Gastroesophageal sphincter (tissue), 3 donors: ENCODE measurements at regions not wholly inside any gene's neighbourhood (a gene's known extent, or its start where the extent isn't known, plus 50 kb on each side); places are given as distances from the start of the nearest gene placed in this dataset.
"Not testable (repeated sequence)": the region's sequence is repeated elsewhere in the genome, so short reads cannot be mapped to it uniquely, and the experiment has no call there.

Experiments
- POLR2AphosphoS5 ChIP-seq: sonication (generic); formaldehyde crosslinking; IDR thresholded peaks from one replicate; pipeline ENCODE4 v1.6.1; 2017; ENCODE audit warnings: antibody characterized with exemption
- TF ChIP-seq, protein P1 (sequence below), 4 experiments: fragments of 200-600 bp in 2 of 4; fragments of 450-650 bp in 2 of 4; sonication (generic) in 1 of 4; IDR thresholded peaks; one replicate each; pipeline ENCODE4 v1.5.1; 2017 to 2019; ENCODE audit warnings: antibody characterized with exemption in 4 of 4, mild to moderate bottlenecking in 2 of 4, moderate library complexity in 2 of 4

DNA sequence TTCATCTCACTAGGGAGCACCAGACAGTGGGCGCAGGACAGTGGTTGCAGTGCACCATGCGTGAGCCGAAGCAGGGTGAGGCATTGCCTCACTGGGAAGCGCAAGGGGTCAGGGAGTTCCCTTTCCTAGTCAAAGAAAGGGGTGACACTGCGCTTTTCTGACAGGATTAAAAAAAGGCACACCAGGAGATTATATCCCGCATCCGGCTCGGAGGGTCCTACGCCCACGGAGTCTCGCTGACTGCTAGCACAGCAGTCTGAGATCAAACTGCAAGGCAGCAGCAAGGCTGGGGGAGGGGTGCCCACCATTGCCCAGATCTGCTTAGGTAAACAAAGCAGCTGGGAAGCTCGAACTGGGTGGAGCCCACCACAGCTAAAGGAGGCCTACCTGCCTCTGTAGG, 1416.7 kb upstream of the C9orf72 start:
- TF ChIP-seq, protein P1, sequence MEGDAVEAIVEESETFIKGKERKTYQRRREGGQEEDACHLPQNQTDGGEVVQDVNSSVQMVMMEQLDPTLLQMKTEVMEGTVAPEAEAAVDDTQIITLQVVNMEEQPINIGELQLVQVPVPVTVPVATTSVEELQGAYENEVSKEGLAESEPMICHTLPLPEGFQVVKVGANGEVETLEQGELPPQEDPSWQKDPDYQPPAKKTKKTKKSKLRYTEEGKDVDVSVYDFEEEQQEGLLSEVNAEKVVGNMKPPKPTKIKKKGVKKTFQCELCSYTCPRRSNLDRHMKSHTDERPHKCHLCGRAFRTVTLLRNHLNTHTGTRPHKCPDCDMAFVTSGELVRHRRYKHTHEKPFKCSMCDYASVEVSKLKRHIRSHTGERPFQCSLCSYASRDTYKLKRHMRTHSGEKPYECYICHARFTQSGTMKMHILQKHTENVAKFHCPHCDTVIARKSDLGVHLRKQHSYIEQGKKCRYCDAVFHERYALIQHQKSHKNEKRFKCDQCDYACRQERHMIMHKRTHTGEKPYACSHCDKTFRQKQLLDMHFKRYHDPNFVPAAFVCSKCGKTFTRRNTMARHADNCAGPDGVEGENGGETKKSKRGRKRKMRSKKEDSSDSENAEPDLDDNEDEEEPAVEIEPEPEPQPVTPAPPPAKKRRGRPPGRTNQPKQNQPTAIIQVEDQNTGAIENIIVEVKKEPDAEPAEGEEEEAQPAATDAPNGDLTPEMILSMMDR (IDR thresholded peaks at IDR 0.05) = not testable (repeated sequence)
- not testable (repeated sequence) for TF ChIP-seq POLR2AphosphoS5
